Lung (tissue), 11 donors: ENCODE measurements at regions not wholly inside any gene's neighbourhood (a gene's known extent, or its start where the extent isn't known, plus 50 kb on each side); places are given as distances from the start of the nearest gene placed in this dataset.

Experiments
- ATAC-seq: fragments of 200-7000 bp; cut with Tn5 transposase; one replicate; pipeline ENCODE4 v1.9.1; 2020; ENCODE audit warnings: moderate number of reproducible peaks; ENCODE audit not compliant: insufficient read depth, low FRiP score
- DNase-seq, 3 donors: peaks; one replicate each; pipeline ENCODE4 v3.0.0-alpha.2; 2013 to 2017
- H3K27ac ChIP-seq, 2 donors: one replicate each; pipeline ENCODE4 v1.5.1; 2013; ENCODE audit warnings: mild to moderate bottlenecking in 2 of 2, moderate library complexity in 2 of 2, control low read depth in 1 of 2, inconsistent platforms in 1 of 2, low read depth in 1 of 2, low read length in 1 of 2
- H3K27me3 ChIP-seq, 3 donors: one replicate each; pipeline ENCODE4 v1.5.1; 2013; ENCODE audit warnings: low read length in 2 of 3; ENCODE audit not compliant: control insufficient read depth in 3 of 3, insufficient read depth in 3 of 3
- H3K36me3 ChIP-seq, 4 donors: one replicate each; pipeline ENCODE4 v1.5.1; 2013; ENCODE audit warnings: low read length in 4 of 4, mild to moderate bottlenecking in 1 of 4, moderate library complexity in 1 of 4; ENCODE audit not compliant: control insufficient read depth in 4 of 4, insufficient read depth in 4 of 4
- H3K4me1 ChIP-seq, 5 donors: one replicate each; pipeline ENCODE4 v1.5.1; 2013; ENCODE audit warnings: low read length in 5 of 5, mild to moderate bottlenecking in 2 of 5, moderate library complexity in 1 of 5; ENCODE audit not compliant: control insufficient read depth in 5 of 5, insufficient read depth in 5 of 5
- H3K4me3 ChIP-seq: one replicate; pipeline ENCODE4 v1.5.1; 2013; ENCODE audit warnings: mild to moderate bottlenecking, control low read depth, moderate library complexity
- H3K9ac ChIP-seq, 2 donors: one replicate each; pipeline ENCODE4 v1.5.1; 2013; ENCODE audit warnings: low read length in 2 of 2, control low read depth in 1 of 2; ENCODE audit not compliant: insufficient read depth in 1 of 2
- H3K9me3 ChIP-seq, 4 donors: one replicate each; pipeline ENCODE4 v1.5.1; 2013; ENCODE audit warnings: low read length in 3 of 4, mild to moderate bottlenecking in 1 of 4, moderate library complexity in 1 of 4; ENCODE audit not compliant: control insufficient read depth in 4 of 4, insufficient read depth in 3 of 4
- WGBS, 2 donors: extraction: QIAGEN DNeasy Blood & Tissue Kit; methylation state at CpG; one replicate each; pipeline ENCODE4 v1.1.7; 2013; 5-methylcytosine and 5-hydroxymethylcytosine counted together
- TF ChIP-seq, protein P1 (sequence below): IDR thresholded peaks from 2 replicates; pipeline ENCODE4 v1.5.1; 2012; ENCODE audit warnings: mild to moderate bottlenecking; ENCODE audit errors: control extremely low read depth, extremely low read depth
- donor health status: control.
- donor health status: control.
- donor health status: Bipolar disorder and iron deficiency.
- donor health status: healthy.
- donor health status: DM: yes; HTN: yes; CAD: no.

DNA sequence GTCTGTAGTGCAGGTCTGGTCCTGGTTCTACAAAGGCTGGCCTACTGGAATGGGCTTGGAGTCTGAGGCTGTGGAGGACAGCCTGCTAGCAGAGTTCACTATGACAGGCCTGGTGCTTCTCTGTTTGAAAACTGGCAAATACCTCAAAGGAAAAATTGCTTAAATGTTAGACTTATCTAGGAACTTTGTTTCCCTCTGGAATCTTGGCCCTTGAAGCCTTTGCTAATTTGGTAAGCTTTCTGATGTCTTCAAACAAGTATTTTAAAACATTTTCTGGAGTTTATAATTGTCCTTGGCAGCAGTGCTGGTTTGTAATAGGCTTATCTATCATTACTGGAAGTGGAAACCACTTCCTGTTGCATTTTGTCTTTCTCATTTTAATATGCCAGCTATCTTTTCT lies 139.7 kb downstream of the TMEM26 start:
- peak in 2 of 3 donors; percentile 43 to 60 for DNase-seq
- Histone ChIP-seq H3K4me1 (no peaks in the 10 kb centered on the region), H3K27ac (no peak overlapping the region), H3K4me3 (no peak overlapping the region), H3K36me3 (no peaks in the 10 kb centered on the region), H3K9ac (no peak overlapping the region), H3K27me3 (no peaks in the 10 kb centered on the region), H3K9me3 (peaks cover 0 to 3% (median under 1%) of the 10 kb centered on the region in 4 donors)
- TF ChIP-seq, protein P1, sequence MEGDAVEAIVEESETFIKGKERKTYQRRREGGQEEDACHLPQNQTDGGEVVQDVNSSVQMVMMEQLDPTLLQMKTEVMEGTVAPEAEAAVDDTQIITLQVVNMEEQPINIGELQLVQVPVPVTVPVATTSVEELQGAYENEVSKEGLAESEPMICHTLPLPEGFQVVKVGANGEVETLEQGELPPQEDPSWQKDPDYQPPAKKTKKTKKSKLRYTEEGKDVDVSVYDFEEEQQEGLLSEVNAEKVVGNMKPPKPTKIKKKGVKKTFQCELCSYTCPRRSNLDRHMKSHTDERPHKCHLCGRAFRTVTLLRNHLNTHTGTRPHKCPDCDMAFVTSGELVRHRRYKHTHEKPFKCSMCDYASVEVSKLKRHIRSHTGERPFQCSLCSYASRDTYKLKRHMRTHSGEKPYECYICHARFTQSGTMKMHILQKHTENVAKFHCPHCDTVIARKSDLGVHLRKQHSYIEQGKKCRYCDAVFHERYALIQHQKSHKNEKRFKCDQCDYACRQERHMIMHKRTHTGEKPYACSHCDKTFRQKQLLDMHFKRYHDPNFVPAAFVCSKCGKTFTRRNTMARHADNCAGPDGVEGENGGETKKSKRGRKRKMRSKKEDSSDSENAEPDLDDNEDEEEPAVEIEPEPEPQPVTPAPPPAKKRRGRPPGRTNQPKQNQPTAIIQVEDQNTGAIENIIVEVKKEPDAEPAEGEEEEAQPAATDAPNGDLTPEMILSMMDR = no peak
- no peak for ATAC-seq

DNA sequence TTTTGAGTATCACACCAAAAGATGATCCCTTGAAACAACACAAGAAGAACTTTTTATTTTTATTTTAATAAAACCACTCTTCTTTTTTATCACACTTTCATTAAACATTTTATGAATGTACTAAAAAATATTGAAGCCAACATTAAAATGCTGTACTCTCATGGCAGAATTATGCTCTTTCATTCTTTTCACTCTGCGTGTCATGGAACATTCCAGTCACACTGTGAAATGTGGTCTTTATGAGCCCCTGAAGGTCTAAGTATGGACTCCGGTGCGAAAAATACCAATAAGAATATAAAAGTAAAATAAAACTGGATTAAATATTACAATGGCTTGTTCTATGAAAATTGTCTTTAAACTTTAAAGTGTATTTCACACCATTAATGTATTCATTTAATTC lies 148.4 kb downstream of the TMEM26 start:
- WGBS, 2 donors = 88 to 96% methylated on average over 3 of the region's 3 CpGs
- Histone ChIP-seq H3K4me1 (peaks cover 0 to 4% (median 0%) of the 10 kb centered on the region in 5 donors), H3K27ac (no peak overlapping the region), H3K27me3 (no peaks in the 10 kb centered on the region), H3K36me3 (no peaks in the 10 kb centered on the region), H3K4me3 (no peak overlapping the region), H3K9ac (no peak overlapping the region), H3K9me3 (no peaks in the 10 kb centered on the region)
- no peak for ATAC-seq
- TF ChIP-seq, protein P1 = no peak
- DNase-seq = no peak

DNA sequence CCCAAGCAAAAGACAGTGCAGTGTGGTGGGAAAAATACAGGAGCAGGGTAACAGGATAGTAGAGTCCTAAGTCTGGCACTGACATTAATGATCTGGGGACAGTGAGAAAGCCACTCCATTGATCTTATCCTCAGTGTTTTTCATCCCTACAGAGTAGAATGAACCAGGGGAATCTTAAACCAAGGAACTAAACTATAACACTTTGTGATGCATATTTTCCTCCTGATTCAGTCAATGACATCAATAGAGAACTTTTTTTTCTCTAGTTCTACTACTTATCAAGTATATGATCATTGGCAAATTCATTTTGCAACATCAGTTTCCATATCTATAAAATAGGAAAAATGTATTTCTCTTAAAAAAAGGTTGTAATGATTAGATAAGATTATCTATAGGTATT lies 151.1 kb downstream of the TMEM26 start:
- Histone ChIP-seq H3K9me3 (peaks cover 0 to 5% (median 2%) of the 10 kb centered on the region in 4 donors), H3K9ac (no peak overlapping the region), H3K27me3 (no peaks in the 10 kb centered on the region), H3K36me3 (no peaks in the 10 kb centered on the region), H3K27ac (no peak overlapping the region), H3K4me1 (peaks cover 0 to 4% (median 0%) of the 10 kb centered on the region in 5 donors), H3K4me3 (no peak overlapping the region)
- DNase-seq (no peak), ATAC-seq (no peak)
- TF ChIP-seq, protein P1 = no peak

DNA sequence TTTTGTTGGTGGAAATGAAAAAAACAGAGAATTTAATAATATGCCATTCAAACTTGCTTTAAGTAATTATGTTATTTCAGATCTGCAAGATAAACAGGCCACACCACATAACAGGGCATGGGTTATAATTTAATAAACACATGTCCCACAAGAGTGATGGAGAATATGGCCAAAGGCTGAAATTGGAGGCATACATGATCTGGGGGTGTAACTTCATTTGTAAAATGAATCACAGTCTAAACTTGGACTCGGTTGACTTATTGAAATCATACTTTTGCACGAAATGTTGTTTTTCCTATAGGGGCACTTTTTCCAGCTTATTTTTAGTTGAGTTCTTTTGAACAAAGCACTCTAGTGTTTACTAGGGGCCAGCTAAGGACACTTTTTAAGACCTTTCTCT lies 151.6 kb downstream of the TMEM26 start:
- Histone ChIP-seq H3K4me3 (no peak overlapping the region), H3K27ac (no peak overlapping the region), H3K9ac (no peak overlapping the region), H3K9me3 (peaks cover 0 to 5% (median 2%) of the 10 kb centered on the region in 4 donors), H3K27me3 (no peaks in the 10 kb centered on the region), H3K36me3 (no peaks in the 10 kb centered on the region), H3K4me1 (peaks cover 0 to 4% (median 0%) of the 10 kb centered on the region in 5 donors)
- ATAC-seq = no peak
- DNase-seq = peak in 1 of 3 donors; percentile 47
- TF ChIP-seq, protein P1 = no peak
- 83% methylated on average over 2 of the region's 2 CpGs for WGBS, 2 donors
